ENCODE measurements at regions not wholly inside any gene's neighbourhood (a gene's known extent, or its start where the extent isn't known, plus 50 kb on each side); places are given as distances from the start of the nearest gene placed in this dataset.

GRCh38 chr6:23977706-23978105 lies 148.3 kb upstream of the NRSN1 start:
- DNase-seq (no peak), ATAC-seq (no peak)
- no peak for TF ChIP-seq CTCF (IDR thresholded peaks at IDR 0.05)
- no peak for TF ChIP-seq POLR2A (IDR thresholded peaks at IDR 0.05)
- Histone ChIP-seq H3K27me3 (no peaks in the 10 kb centered on the region), H3K27ac (no peak overlapping the region), H3K4me3 (no peak overlapping the region), H3K9me3 (peaks cover 0 to 4% (median 0%) of the 10 kb centered on the region in 12 donors), H3K4me1 (no peaks in the 10 kb centered on the region), H3K36me3 (no peaks in the 10 kb centered on the region)
- 50 to 82% (median 59%) methylated on average over 1 of the region's 1 CpG for WGBS, 4 donors
- intact Hi-C loops (cut with DNase I), result no loop called here

GRCh38 chr6:23980965-23981364 lies 145.1 kb upstream of the NRSN1 start:
- intact Hi-C loops (cut with DNase I), result no loop called here
- H3K27ac ChIP-seq, result no peak overlapping the region
- WGBS, 4 donors, result 69 to 82% (median 74%) methylated on average over 1 of the region's 1 CpG
- TF ChIP-seq CTCF (IDR thresholded peaks at IDR 0.05) (no peak), POLR2A (IDR thresholded peaks at IDR 0.05) (no peak)
- no peaks in the 10 kb centered on the region for H3K9me3 ChIP-seq
- no peaks in the 10 kb centered on the region for H3K36me3 ChIP-seq
- no peaks in the 10 kb centered on the region for H3K4me1 ChIP-seq
- DNase-seq, result no peak
- ATAC-seq, result no peak
- no peak overlapping the region for H3K4me3 ChIP-seq
- H3K27me3 ChIP-seq, result no peaks in the 10 kb centered on the region

GRCh38 chr6:23981923-23982322 lies 144.1 kb upstream of the NRSN1 start:
- no peaks in the 10 kb centered on the region for H3K9me3 ChIP-seq
- H3K27ac ChIP-seq, result no peak overlapping the region
- ATAC-seq (no peak), DNase-seq (no peak)
- no peaks in the 10 kb centered on the region for H3K36me3 ChIP-seq
- no peaks in the 10 kb centered on the region for H3K4me1 ChIP-seq
- TF ChIP-seq POLR2A (IDR thresholded peaks at IDR 0.05), result no peak
- TF ChIP-seq CTCF (IDR thresholded peaks at IDR 0.05), result no peak
- H3K27me3 ChIP-seq, result no peaks in the 10 kb centered on the region
- intact Hi-C loops (cut with DNase I), result no loop called here
- no peak overlapping the region for H3K4me3 ChIP-seq
- 73 to 95% (median 83%) methylated on average over 6 of the region's 6 CpGs for WGBS, 4 donors

- DNase-seq, result no peak
- Histone ChIP-seq H3K4me3 (no peak overlapping the region), H3K27ac (no peak overlapping the region), H3K27me3 (no peaks in the 10 kb centered on the region), H3K9me3 (no peaks in the 10 kb centered on the region), H3K4me1 (no peaks in the 10 kb centered on the region), H3K36me3 (no peaks in the 10 kb centered on the region)
- no peak for TF ChIP-seq POLR2A (IDR thresholded peaks at IDR 0.05)
- no peak for TF ChIP-seq CTCF (IDR thresholded peaks at IDR 0.05)
- WGBS, 4 donors, result 17 to 39% (median 36%) methylated on average over 2 of the region's 2 CpGs
- intact Hi-C loops (cut with DNase I), result no loop called here
- ATAC-seq, result no peak
Measured at GRCh38 chr6:23983735-23984134, 142.3 kb upstream of the NRSN1 start.
